ENCODE measurements at regions not wholly inside any gene's neighbourhood (a gene's known extent, or its start where the extent isn't known, plus 50 kb on each side); places are given as distances from the start of the nearest gene placed in this dataset.

GRCh38 chr5:107294669-107295068 lies 376.1 kb downstream of the EFNA5 start:
- TF ChIP-seq CTCF (conservative IDR thresholded peaks at IDR 0.05 in 1 of 2, IDR thresholded peaks at IDR 0.05 in 1 of 2; ENCODE audit: extremely low read depth in 1 of 2, insufficient read depth in 1 of 2, low read depth in 1 of 2, low read length in 2 of 2) (no peak), EZH2 (IDR thresholded peaks at IDR 0.05; ENCODE audit: borderline replicate concordance, low read length) (no peak)

All from mammary epithelial cell (primary cell).